HFFc6 (cell line): ENCODE measurements at regions not wholly inside any gene's neighbourhood (a gene's known extent, or its start where the extent isn't known, plus 50 kb on each side); places are given as distances from the start of the nearest gene placed in this dataset.

Experiments
- DNase-seq: peaks from one replicate; pipeline ENCODE4 v3.0.0-alpha.2; 2018
- H3K27ac Mint-ChIP-seq: 2 replicates; pipeline ENCODE4 v1.8.0; 2020; ENCODE audit warnings: mild to moderate bottlenecking, mixed read lengths
- H3K27me3 Mint-ChIP-seq: 2 replicates; pipeline ENCODE4 v1.8.0; 2021; ENCODE audit warnings: mild to moderate bottlenecking, moderate library complexity, mixed read lengths; ENCODE audit not compliant: insufficient read depth
- H3K36me3 Mint-ChIP-seq: 2 replicates; pipeline ENCODE4 v1.8.0; 2021; ENCODE audit warnings: low read depth, mixed read lengths
- H3K4me1 Mint-ChIP-seq: 2 replicates; pipeline ENCODE4 v1.8.0; 2020; ENCODE audit warnings: low read depth, mixed read lengths
- H3K4me3 Mint-ChIP-seq: 2 replicates; pipeline ENCODE4 v1.8.0; 2020; ENCODE audit warnings: mild to moderate bottlenecking, moderate library complexity, mixed read lengths
- H3K9me3 Mint-ChIP-seq: 2 replicates; pipeline ENCODE4 v1.8.0; 2020; ENCODE audit warnings: mild to moderate bottlenecking, mixed read lengths
- TF ChIP-seq, protein P1 (sequence below): fragments of 200-600 bp; sonication (generic); IDR thresholded peaks from 2 replicates; pipeline ENCODE4 v1.5.0; 2021; ENCODE audit warnings: antibody characterized with exemption, mild to moderate bottlenecking

DNA sequence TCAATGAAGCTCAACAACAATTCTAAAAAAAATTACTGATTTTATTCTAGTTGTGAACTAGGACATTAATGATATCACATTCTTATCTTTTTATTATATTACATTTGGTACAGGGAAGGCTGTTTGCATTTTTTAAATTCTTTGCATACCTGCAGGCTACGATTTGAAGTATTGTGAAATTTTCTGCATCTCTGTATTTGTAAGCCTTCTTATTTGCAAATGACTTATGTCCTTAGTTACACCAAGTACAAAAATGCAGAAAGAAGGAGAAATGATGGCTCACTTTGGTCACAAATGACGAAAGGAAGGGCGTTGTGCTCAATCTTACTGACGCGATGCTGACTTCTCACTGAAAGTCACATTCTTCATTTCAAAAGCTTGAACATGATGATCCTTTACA lies 227.5 kb upstream of the SOX11 start:
- Mint-ChIP-seq H3K36me3 (no peaks in the 10 kb centered on the region; the same call in 1 of the 2 replicates), H3K9me3 (peaks cover 61% of the 10 kb centered on the region), H3K4me3 (no peak overlapping the region), H3K27ac (no peak overlapping the region), H3K4me1 (no peaks in the 10 kb centered on the region), H3K27me3 (no peaks in the 10 kb centered on the region)
- no peak for DNase-seq
- TF ChIP-seq, protein P1, sequence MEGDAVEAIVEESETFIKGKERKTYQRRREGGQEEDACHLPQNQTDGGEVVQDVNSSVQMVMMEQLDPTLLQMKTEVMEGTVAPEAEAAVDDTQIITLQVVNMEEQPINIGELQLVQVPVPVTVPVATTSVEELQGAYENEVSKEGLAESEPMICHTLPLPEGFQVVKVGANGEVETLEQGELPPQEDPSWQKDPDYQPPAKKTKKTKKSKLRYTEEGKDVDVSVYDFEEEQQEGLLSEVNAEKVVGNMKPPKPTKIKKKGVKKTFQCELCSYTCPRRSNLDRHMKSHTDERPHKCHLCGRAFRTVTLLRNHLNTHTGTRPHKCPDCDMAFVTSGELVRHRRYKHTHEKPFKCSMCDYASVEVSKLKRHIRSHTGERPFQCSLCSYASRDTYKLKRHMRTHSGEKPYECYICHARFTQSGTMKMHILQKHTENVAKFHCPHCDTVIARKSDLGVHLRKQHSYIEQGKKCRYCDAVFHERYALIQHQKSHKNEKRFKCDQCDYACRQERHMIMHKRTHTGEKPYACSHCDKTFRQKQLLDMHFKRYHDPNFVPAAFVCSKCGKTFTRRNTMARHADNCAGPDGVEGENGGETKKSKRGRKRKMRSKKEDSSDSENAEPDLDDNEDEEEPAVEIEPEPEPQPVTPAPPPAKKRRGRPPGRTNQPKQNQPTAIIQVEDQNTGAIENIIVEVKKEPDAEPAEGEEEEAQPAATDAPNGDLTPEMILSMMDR: no peak

DNA sequence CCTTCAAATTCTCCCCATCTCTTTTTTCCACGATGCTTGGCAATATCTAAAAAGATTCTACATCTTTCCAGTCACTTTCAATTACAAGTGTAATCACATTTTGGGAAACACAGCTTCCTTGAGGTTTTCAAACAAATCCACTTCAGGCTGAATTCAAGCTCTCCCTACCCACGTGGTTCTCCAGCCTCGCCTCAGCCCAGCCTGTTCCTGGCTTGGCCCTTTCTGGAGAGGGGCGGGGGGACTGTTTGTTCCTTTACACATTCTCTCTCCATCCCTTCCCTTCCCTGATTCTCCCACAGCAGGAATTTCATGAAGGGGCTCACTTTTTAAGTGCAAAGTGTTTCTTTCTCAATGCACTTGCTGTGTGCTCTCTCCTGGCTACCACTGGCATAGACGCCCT lies 226.3 kb upstream of the SOX11 start:
- no peak overlapping the region for H3K27ac Mint-ChIP-seq
- no peaks in the 10 kb centered on the region for H3K4me1 Mint-ChIP-seq
- no peaks in the 10 kb centered on the region; the same call in 1 of the 2 replicates for H3K36me3 Mint-ChIP-seq
- TF ChIP-seq, protein P1: no peak
- no peak overlapping the region for H3K4me3 Mint-ChIP-seq
- no peaks in the 10 kb centered on the region for H3K27me3 Mint-ChIP-seq
- DNase-seq: no peak
- peaks cover 51% of the 10 kb centered on the region for H3K9me3 Mint-ChIP-seq

DNA sequence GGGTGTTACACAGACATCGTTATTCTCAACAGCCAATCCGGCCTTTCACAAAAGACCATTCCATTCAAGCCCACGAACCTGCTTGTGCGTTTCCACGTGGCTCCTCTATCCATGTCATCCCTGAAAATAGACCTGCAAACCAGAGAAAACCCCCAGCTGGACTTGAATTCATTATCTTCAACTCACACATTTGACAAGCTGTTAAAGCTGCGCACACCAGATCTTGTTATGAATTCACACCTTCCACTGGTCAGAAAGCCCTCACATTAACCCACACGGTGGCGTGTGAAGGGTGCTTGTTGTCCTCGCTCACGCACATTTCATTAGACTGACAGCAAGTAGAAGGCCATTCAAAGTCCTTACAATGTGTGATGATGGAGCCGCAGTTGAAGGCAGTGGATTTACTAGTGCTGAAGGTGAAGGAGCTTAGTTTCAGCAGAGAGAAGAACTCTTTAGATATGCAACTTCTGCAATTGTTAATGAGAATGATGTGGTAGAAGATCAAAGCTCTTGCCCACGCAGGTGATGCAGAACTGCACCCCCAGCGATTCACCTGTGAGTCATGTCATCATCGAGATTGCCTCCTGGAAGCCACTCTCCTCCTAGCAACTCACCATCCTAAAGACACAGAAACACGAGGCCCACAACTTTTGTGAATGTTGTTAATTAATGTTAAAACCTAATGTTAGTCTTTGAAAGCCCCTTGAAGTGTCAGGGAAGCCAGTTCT lies 224.8 kb upstream of the SOX11 start:
- Mint-ChIP-seq H3K9me3 (peaks cover 43% of the 10 kb centered on the region), H3K27me3 (no peaks in the 10 kb centered on the region)

DNA sequence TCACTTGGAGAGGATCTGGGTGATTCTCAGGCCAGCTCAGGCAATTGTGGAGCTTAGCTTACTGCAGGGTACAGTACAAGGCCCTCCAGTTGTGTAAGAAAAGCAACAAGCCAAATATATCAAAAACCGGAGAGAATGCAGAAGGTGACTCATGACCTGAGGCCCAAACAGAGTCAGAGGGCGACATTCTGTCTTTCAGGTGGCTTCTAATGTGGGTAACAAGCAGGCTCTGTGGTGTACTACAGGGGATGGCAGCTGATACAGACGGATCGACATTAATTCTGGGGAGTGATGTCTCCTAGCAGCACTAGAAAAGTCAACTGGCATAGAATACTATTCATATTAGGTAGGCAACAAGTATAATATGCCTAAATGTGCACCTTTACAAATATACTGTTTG lies 219.5 kb upstream of the SOX11 start:
- Mint-ChIP-seq H3K36me3 (no peaks in the 10 kb centered on the region; the same call in 1 of the 2 replicates), H3K9me3 (peaks cover 45% of the 10 kb centered on the region), H3K27ac (no peak overlapping the region), H3K4me3 (no peak overlapping the region), H3K4me1 (no peaks in the 10 kb centered on the region), H3K27me3 (no peaks in the 10 kb centered on the region; the same call in 1 of the 2 replicates)
- TF ChIP-seq, protein P1: no peak
- no peak for DNase-seq

More for the DNA sequence above, 224.8 kb upstream of the SOX11 start:
- no peak for DNase-seq
- Mint-ChIP-seq H3K27ac (no peak overlapping the region), H3K4me1 (no peaks in the 10 kb centered on the region), H3K4me3 (no peak overlapping the region), H3K36me3 (no peaks in the 10 kb centered on the region)
- TF ChIP-seq, protein P1: no peak

DNA sequence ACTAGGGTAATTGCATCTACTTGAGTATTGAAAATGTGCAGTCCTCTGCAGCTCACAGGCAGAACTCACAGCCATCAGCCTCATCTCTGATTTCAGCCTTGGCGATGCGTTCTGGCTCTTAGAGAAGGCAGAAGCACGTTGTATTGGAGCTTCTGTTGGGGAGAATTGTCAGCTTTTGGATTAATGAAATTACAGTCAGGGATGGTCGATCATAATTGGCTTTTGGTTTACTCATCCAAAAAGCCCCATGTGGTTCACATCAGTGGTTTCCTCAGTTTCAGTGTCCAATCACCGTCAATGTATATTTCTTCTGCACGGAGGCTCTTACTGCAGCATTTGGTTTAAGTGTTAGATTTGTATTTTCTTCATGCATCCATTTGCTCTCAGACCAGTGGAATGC lies 218.5 kb upstream of the SOX11 start:
- Mint-ChIP-seq H3K9me3 (peaks cover 44% of the 10 kb centered on the region), H3K27me3 (no peaks in the 10 kb centered on the region; the same call in 1 of the 2 replicates), H3K36me3 (no peaks in the 10 kb centered on the region; the same call in 1 of the 2 replicates), H3K4me3 (no peak overlapping the region), H3K27ac (no peak overlapping the region), H3K4me1 (no peaks in the 10 kb centered on the region)
- TF ChIP-seq, protein P1: no peak
- DNase-seq: no peak
